Retina (tissue), 1 donor: ENCODE measurements at regions not wholly inside any gene's neighbourhood (a gene's known extent, or its start where the extent isn't known, plus 50 kb on each side); places are given as distances from the start of the nearest gene placed in this dataset.

Experiments
- DNase-seq: peaks from one replicate; pipeline ENCODE4 v3.0.0-alpha.2; 2016

DNA sequence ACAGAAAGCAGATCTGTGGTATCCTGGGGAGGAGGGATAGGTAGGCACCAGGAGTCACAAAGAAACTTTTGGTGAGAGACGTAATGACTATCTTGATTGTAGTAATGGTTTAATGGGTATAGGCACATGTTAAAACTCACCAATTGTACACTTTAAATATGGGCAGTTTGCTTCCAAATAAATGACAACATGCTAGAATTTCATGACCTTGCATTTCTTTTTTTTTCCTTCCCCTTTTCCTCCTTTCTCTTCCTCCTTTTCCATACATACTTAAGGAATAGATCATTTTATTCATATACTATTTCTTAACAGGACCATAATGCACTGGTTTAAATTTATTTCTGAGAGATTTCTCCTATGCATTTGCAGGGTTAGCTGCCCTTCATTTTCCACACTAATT, 341.8 kb downstream of the TMEM182 start:
- no peak for DNase-seq

DNA sequence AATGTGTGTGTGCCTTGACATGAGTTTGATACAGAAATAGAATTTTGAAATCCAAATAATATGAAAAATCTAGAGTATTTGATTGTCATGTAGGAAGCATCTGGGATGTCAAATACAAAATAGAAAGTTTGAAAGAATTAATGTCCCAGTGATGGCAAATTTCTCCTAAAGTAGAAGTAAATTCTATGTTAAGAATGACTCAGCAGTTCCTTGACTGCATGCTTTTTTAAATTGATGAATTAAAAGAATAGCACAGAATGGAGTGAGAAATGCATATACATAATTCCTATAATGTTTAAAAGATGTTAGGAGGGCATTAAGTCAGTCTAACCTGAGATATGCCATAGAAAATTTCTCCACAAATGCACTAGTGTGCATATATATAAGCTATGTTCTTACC, 357.5 kb downstream of the TMEM182 start:
- no peak for DNase-seq

DNA sequence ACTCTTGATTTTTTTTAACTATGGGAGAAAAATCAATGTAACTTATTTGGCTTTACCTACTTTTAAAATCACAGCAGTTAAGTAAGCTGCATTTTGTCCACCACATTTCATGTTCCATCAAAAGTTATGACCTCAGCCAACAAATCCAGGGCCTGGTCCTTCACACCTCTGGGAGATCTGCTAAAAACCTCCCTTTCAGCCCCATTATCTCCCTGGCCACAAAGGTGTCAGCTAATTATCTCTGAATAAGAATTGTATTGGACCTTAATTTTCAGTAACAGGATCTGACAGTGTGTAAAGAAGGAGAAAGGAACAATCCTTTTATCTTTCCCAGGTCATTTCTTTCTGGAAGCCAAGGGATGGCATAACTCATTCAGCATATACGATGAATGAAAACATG, 359.3 kb downstream of the TMEM182 start:
- no peak for DNase-seq

DNA sequence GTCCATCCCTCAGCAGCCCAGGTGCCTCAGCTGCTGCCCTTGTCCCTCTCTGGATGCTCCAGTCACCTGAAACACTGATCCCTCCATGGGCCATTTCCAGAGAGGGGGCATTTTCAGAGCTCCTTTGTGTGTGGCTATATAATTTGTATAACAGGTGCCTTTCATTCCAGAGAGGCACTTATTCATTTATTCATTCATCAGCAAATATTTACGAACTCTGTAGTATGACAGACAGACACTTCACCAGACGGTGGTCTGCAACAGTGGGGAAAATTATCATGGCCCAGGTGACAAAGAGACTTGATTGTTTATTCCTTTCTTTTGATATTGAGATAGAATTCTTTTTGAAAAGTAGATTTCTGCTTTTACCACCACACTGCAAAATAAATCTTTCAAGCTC, 361.7 kb downstream of the TMEM182 start:
- DNase-seq, result no peak

DNA sequence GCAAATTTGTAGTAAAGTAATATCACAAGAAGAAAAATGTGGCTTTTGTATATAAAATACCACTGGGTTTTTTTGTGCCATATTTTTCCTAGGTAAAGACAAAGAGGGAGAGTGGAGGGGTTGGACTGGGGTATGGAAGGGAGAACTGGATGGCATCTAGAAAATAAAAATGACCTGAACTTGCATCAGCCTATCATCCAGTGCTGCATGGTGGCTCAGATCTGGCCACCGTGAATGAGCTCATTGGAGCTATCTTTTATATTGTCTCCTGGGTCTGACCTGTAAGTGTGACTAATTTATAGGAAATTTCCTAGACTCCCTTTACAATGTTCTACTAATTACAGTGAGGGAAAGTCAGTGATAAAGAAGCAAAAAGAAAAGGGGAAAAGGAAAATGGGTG, 369.0 kb downstream of the TMEM182 start:
- DNase-seq, result no peak

DNA sequence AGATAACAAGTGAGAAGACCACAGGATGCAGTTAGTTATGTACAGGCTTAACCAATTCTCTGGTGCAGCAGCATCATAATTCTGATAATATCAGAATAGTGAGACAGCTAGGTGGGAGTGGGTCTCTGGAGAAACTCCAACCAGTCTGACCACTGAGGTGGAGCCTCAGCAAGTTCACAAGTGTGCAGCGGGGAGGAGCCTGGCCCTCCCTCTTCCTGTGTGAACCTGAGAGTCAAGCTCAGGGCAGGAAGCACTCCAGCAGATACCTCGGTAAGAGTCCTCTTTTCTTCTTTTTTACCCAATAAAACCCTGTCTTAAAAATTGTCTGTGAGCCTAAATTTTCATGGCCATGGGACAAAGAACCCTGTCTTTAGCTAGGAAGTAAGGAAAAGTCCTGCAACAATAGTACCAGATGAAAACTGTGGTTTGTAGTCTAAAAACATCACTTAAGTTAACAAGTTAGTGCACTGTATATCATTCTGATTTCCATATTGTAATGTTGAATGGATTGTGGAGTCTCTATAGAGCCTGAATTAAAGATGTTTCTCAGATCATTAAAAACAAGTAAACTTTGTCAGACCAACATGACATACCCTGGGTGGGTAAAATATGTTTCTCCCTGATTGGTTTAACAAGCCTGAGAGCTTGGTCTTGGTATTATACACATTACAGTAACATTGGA, 370.8 kb downstream of the TMEM182 start:
- no peak for DNase-seq

DNA sequence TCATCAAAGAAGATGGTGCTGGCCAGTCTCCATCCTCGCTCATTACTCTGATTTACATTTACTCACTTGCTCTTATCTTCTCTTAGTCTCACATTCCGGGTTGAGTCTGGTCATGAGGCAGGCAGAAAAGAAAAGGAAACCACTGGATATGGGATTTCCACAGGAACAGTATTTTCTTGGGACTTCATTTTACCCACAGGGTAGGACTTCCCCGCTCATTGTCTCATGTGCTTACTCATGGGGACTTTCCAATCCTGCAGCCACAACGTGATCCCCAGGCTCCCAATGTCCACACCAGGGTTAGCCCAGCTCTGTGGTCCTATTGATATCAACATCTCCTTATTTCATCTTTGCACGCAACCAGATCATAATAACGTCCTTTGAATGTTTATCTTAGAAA, 373.8 kb downstream of the TMEM182 start:
- DNase-seq, result no peak

DNA sequence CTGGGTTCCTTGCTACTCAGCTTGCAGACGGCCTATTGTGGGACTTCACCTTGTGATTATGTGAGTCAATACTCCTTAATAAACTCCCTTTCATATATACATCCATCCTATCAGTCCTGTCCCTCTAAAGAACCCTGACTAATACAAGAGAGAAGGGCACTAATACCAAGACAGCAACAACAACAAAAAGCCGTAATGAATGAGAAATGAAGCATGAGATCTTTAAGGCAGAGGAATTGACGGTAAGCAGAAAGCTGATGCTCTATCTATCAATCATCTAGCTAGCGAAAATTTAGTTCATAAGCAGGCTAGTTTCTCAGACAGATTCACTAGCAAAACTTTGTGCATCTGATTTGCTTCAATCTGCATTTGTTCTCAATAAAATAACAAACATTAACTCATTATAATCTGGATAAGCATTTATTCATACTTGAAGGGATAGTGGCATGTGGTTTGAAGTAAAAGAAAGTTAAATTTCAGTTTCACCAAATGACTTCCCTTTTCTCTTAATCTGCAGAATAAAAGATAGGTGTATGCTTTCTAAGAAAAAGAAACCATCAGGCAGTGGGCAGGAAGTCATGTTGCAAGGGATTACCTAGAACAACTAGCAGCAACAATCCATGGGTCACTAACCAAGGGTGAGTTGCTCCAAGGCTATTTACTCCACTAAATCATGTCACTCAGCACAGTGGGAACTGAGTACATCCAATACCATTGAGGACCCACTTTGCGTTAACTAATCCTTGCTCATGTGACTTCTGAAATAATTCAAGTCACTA, 376.5 kb downstream of the TMEM182 start:
- no peak for DNase-seq

DNA sequence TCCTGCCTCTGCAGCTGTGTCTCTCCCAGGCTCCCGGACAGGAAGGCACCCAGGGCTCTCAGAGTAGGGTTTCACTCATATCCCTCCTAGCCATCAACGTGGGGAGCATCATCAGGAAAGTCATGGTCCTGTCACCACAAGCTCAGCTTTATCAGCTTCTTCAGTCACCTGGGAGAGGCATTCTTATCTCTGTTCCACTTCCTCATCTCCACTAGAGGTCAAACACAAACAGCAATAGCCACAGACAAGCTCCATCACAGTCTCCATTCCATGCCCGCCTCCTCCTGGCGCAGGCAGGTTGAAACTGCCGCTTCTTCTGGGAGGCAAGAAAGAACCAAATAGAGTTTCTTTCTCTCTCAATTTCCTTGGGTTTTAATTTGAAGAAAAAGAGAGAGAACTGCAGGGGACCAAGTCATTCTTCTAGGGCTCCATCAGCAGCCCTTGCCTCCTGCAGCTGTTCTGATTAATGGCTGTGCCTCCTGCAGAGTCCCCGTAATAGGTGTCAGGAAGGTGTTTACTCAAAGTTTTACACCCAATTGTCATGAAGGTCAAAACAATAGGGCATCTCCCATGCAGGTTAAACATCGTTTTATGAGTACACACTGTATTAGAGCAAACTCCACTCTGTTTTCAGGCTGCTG, 377.9 kb downstream of the TMEM182 start:
- no peak for DNase-seq

DNA sequence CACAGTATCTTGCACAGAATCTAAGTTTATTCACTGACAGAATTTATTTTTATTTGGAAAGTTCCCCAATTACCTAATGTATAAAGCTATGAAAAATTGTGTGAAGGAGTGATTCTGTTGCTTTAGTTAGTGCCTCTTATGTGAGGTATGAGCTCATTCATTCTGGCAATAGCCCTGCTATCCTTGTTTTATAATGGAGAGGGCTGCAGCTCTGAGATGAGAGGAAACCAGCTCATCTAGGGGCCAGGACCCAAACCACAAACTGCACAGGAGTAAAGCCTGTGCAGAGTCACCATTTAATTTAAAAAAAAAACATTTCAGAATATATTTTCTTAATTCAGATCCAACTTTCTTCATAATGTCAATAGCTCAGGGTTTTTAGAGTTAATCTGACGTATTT, 383.0 kb downstream of the TMEM182 start:
- DNase-seq, result no peak

DNA sequence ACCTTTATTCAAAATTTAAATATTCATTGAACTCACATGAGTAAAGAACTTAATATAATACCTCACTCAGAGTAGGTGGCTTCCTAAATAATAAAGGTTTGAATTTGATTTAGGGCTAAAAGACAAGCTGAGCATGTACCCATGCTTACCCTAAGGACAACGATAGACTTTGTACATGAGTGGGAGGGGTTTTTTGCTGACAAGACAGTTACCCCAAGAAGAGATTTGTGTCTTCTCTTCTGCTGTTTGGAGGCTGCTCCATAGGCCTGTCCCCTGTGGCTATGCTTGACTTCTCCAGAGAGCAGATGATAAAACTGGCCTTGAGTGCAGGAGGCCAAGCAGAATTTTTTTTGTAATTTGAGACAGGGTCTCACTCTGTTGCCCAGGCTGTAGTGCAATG, 383.9 kb downstream of the TMEM182 start:
- no peak for DNase-seq

DNA sequence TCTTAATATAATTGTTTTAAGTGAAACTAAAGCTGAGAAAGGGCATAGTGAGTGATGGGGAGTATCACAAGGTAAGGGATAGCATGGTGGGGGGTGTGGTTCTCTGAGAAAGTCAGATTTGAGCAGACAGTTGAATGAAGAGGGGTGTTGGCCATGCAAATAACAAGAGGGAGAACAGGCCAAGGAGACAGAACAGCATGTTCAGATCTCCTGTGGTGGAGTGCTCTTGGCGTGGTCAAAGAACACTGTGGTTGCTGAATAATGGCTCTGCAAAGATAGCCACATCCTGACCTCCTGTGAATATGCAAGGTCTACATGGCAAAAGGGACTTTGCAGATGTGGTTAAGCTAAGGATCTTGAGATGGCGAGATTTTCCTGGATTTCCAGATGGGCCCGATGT, 389.2 kb downstream of the TMEM182 start:
- no peak for DNase-seq

DNA sequence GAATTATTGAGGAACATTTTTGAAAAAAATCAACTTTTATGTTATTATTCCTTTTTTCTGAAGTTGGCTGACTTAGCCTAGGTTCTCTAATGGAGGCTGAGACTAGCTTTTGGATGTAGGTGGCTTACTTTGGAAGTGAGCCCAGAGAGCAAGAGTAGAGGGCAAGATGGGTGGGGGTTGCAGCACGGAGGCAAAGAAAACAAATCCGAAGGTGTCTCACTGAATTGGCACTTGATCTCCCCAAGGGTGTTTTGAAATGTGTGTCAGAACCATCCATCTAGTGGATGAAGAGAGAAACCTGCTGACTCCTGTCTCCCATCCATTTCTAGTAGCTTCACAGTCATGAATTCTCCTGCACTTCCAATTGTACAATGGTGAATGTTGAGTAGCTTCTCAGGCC, 390.7 kb downstream of the TMEM182 start:
- DNase-seq, result no peak

DNA sequence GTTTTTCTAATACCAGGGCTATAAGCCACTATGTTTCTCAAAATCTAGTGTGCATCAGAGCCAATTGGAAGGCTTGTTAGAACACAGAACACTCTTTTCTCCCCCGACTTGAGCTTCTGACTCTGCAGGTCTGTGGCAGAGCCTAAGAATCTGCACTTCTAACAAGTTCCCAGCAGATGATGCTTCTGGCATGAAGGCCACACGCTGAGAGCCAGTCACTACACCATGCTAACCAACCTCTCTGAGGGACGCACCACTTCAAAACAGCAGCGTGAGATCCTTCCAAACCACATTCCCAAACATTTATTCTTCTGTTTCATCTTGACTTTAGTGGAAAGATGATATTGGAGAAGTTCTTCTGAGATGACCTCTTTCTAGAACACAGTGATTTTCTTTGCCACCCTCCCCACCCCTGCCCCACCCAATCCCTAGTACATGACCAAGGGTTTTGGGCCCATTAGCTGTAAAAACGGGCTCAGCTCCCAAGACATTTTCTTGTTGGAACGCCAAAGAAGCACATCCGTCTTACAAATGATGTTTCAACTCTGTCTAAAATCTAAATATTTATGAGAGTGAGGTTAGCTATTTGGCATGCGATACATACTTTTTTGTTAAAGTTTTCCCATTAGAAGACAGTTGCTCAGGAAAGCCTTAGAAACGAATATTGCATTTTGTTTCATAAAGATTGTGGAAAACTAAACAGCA, 391.9 kb downstream of the TMEM182 start:
- DNase-seq, result no peak

DNA sequence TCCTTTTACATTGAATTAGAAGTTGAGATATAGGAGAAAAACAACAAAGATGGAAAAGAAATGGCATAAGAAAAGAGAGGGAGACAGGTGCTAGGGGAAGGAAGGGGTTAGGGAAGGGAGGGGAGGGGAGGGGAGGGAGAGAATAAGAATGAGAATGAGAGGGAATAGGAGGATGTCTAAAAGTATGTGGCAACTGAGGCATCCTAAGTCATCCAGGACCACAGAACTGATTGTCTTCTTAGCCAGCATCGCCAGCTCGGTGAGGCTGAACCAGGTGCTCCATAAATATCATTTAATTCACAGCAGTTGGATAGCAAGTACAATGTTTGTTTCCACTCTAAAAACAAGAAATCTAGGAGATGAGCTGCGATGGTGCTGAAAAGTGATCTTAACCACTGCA, 393.5 kb downstream of the TMEM182 start:
- no peak for DNase-seq

DNA sequence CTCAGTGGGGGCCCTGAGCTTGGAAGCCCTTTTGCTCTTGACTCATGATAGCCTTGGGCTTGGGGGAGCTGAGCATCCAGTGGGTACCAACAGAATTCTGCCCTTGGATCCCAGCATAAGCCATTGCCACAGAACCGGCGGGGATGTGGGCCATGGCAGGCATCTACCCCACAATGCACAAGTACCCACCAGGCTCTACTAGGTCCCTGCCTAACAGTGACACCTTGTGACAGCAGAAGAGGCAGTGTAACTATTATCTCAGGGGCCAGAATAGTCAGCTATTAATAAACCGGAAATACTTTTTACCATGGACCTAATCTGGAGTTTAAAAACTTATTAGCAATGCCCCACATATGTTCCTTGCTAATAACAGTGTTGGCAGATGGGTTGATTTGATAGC, 397.2 kb downstream of the TMEM182 start:
- DNase-seq, result no peak

DNA sequence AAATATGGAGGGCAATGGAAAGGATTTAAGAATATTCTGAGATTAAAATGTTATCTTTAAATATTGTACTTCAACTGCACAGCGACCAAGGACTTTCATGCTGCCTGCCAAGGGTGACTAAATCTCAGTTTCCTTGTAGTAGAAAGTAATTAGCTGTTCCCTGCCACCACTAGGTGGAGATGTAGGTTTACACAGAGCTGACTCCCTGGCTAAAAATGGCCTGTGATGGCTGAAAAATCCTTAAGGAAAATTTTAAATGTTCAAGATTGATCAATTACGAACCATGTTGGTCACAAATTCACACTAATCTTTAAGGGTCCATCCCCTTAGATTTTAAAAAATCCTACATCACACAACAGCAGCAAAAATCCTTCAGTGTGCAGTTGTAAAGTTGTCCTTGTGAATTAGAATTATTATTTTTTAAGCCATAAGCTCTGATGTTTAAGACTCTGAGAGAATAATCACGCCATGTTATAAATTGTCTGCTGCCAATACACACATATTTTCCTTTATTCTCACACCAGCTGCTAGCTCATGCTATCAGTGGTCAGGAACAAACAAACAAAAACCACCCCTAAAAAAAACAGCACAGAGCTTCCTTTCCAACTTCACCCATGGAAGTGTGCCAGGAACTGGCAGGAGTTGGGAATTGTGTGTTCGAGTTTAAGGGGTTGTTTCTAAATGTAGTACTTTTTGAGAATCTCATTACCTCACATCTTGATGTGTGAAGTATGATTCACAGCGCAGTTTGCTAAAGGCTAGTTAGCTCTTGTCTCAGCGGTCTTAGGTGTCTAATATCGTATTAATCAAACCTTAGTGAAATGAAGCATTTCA, 399.8 kb downstream of the TMEM182 start:
- peak; percentile 59 for DNase-seq

DNA sequence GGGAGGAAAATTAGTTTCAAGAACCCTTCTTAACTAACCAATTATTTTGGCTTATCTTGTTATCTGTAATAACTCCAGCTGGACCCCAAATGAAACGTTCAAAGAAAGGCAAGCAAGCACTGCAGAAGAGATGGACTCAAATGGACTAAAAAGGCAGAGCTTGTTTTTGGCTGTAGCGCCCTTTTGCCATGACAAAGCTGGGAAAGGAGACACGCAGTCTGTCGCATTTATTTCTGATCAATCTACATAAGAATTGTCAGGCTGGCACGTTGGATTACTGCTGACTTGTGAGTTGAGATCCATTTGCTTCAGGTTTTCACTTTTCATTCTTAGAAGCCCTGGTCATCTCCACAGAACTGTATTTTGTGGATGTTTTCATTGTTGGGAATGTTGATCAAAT, 402.9 kb downstream of the TMEM182 start:
- no peak for DNase-seq

DNA sequence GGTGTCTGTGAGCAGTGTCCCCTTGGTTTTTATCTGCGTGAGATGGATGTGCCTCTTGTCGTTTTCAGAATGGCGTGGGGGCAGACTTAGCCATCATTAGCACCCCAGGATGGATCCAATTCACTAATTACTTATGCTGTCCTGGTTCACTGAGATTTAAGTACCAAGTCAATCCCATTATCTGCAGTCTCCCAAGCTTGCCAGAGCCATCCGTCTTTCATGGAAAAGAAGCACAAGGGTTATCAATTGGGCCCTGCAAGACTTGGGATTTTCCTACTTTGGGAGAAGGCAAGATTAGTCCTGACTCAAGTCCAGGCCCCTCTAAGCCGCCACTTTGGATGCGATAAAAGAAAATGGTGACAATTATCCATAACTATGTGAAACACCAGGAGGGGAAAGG, 404.0 kb downstream of the TMEM182 start:
- peak; percentile 6 for DNase-seq

DNA sequence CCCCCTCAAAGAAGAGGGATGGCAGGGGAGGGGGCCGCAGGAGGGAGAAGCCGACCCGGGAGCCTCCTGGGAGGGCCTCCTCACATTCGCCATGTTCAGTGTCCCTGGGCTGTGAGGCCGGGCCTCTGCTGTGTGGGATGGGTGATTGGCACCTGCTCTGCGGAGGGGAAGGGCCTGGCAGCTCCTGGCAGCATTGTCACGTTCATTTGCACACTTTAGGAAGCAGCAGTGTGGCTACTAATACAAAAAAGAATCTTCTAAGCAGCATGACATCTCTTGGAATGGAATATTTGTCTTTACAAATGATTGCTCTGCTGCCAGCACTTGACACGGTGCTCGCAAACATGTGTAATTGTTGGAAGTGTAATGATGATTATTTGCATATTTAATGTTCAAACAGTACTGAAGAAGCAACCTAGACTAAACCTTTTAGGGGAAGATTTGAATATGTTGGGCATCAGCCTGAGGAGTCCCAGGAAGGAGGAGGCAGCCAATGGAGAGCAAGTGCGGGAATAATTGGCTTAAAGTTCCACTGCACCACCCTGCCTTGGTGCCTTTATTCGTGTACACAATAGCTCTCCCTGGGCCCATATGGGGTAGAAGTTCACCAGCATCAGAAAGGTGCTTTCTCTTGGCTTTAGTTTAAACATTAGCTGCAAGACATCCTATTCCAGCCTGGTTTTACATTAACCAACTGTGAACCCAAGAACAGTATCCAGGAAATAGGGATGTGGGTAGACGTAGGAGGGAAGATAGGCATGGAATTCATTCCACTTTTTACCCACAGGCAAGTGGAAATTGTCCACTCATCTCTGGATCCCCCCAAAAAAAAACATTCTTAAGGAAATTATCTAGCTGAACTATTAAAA, 404.9 kb downstream of the TMEM182 start:
- no peak for DNase-seq

DNA sequence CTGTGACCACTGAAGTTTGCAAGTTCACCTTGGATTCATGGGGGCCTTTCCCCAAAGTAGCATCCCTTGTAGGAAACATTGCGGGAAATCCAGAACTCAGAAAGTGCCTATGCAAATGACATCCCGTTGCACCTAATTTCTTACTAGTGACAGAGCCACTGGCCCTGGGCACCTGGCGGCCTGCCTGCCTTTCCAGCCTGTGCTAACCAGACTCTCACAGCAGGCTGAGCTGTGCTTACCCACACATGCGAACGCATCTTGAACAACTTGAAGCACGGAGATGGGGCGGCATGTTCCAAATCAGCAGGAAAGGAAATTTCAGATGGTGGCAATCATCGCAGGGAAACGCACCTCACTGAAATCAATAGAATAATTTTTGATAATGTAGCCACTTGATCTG, 405.8 kb downstream of the TMEM182 start:
- DNase-seq, result no peak

DNA sequence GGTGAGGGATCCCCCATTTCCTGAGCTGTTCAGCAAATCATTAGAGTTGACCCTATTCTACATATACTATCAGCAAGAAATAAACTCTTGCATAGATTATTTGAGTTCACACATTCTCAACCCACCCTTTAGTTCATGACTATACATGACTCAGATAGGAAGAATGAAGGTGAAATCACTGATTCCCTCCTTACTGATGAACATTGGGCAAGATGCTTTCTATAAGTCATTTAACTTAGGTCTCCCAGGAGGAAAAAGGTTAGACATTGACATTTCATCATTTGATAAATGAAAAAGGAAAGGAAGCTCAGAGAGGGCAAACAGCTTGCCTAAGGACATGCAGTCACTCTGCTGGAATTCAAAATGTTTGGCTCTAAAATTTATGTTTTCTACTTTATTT, 408.0 kb downstream of the TMEM182 start:
- DNase-seq, result no peak
